Keratinocyte (primary cell): ENCODE measurements at regions not wholly inside any gene's neighbourhood (a gene's known extent, or its start where the extent isn't known, plus 50 kb on each side); places are given as distances from the start of the nearest gene placed in this dataset.

Experiments used
- DNase-seq: peaks from one replicate; pipeline ENCODE4 v3.0.0-alpha.2; 2011; ENCODE audit warnings: low read depth, missing footprints, low spot score
- FAIRE-seq: peaks from 2 replicates; lab custom pipeline; 2011; peaks lifted over from hg19 to GRCh38; lab: Jason Lieb, UNC
- H2AFZ ChIP-seq: 2 replicates; pipeline ENCODE4 v1.6.0; 2012; ENCODE audit warnings: low read length, control low read depth, inconsistent platforms; ENCODE audit not compliant: control insufficient read depth
- H3K27ac ChIP-seq: 2 replicates; pipeline ENCODE4 v1.5.1; 2011; ENCODE audit warnings: low read length; ENCODE audit not compliant: control insufficient read depth, insufficient read depth
- H3K27me3 ChIP-seq: 3 replicates; pipeline ENCODE4 v1.6.0; 2011; ENCODE audit warnings: low read length; ENCODE audit not compliant: control insufficient read depth, insufficient read depth; ENCODE audit errors: extremely low read depth
- H3K36me3 ChIP-seq, 2 experiments: 2 replicates in 1 of 2; 3 replicates in 1 of 2; pipeline ENCODE4 v1.5.1; 2011; ENCODE audit warnings: low read length in 2 of 2, mild to moderate bottlenecking in 1 of 2; ENCODE audit not compliant: control insufficient read depth in 2 of 2, insufficient read depth in 2 of 2; ENCODE audit errors: extremely low read depth in 1 of 2
- H3K4me1 ChIP-seq: 3 replicates; pipeline ENCODE4 v1.5.1; 2011; ENCODE audit warnings: low read length; ENCODE audit not compliant: control insufficient read depth, insufficient read depth; ENCODE audit errors: extremely low read depth
- H3K4me2 ChIP-seq: 3 replicates; pipeline ENCODE4 v1.6.0; 2011; ENCODE audit warnings: low read depth, low read length; ENCODE audit not compliant: control insufficient read depth, insufficient read depth; ENCODE audit errors: extremely low read depth
- H3K4me3 ChIP-seq, 3 experiments: fragments of 200-600 bp in 1 of 3; sonication (generic) in 1 of 3; 2 replicates in 2 of 3; 3 replicates in 1 of 3; pipeline ENCODE4 v1.5.1; 2011 to 2016; ENCODE audit warnings: low read length in 3 of 3, mild to moderate bottlenecking in 3 of 3, control low read depth in 2 of 3, inconsistent platforms in 1 of 3, low read depth in 1 of 3, mixed read lengths in 1 of 3, mixed run types in 1 of 3, moderate library complexity in 1 of 3; ENCODE audit not compliant: control insufficient read depth in 2 of 3, insufficient read depth in 2 of 3; ENCODE audit errors: extremely low read depth in 1 of 3
- H3K79me2 ChIP-seq: 2 replicates; pipeline ENCODE4 v1.6.0; 2012; ENCODE audit warnings: low read length; ENCODE audit not compliant: control insufficient read depth, insufficient read depth
- H3K9ac ChIP-seq: 3 replicates; pipeline ENCODE4 v1.6.0; 2011; ENCODE audit warnings: low read length; ENCODE audit not compliant: control insufficient read depth, insufficient read depth; ENCODE audit errors: extremely low read depth
- H3K9me1 ChIP-seq: 3 replicates; pipeline ENCODE4 v1.6.0; 2011; ENCODE audit warnings: low read length; ENCODE audit not compliant: control insufficient read depth, insufficient read depth; ENCODE audit errors: extremely low read depth
- H3K9me3 ChIP-seq: 2 replicates; pipeline ENCODE4 v1.5.1; 2012; ENCODE audit warnings: low read depth, low read length; ENCODE audit not compliant: control insufficient read depth
- H4K20me1 ChIP-seq: 3 replicates; pipeline ENCODE4 v1.6.0; 2011; ENCODE audit warnings: low read length; ENCODE audit not compliant: control insufficient read depth, insufficient read depth; ENCODE audit errors: extremely low read depth
- CTCF ChIP-seq, 3 experiments: IDR thresholded peaks in 1 of 3; conservative IDR thresholded peaks in 1 of 3; optimal IDR thresholded peaks in 1 of 3; 2 replicates in 2 of 3; 3 replicates in 1 of 3; pipeline versions ENCODE3 to v1.5.1; 2011; ENCODE audit warnings: low read length in 3 of 3, mild to moderate bottlenecking in 3 of 3, moderate library complexity in 2 of 3, control low read depth in 1 of 3, inconsistent platforms in 1 of 3; ENCODE audit not compliant: insufficient read depth in 2 of 3; ENCODE audit errors: extremely low read depth in 1 of 3
- EZH2 ChIP-seq: IDR thresholded peaks from one replicate; pipeline ENCODE4 v1.6.1; 2012; ENCODE audit warnings: inconsistent platforms, mild to moderate bottlenecking, low read length, moderate library complexity
- dilution Hi-C: fragments of 300-500 bp; cut with MboI; formaldehyde crosslinking; loops from one replicate; pipeline ENCODE4 v1.7.0; 2020; ENCODE audit warnings: low sequenced_read_pairs; ENCODE audit not compliant: extremely low pct_ligation_motif_present

- no peak overlapping the region for H3K4me3 ChIP-seq
- FAIRE-seq, result no peak
- H3K9me1 ChIP-seq, result no peaks in the 10 kb centered on the region
- no peak overlapping the region for H2AFZ ChIP-seq
- no peaks in the 10 kb centered on the region for H3K79me2 ChIP-seq
- no peaks in the 10 kb centered on the region for H3K36me3 ChIP-seq
- H4K20me1 ChIP-seq, result no peaks in the 10 kb centered on the region
- DNase-seq, result no peak
- no peaks in the 10 kb centered on the region for H3K27me3 ChIP-seq
- dilution Hi-C loops, result no loop called here
- TF ChIP-seq EZH2 (no peak), CTCF (optimal IDR thresholded peaks at IDR 0.05 in 1 of 3, IDR thresholded peaks at IDR 0.05 in 1 of 3, conservative IDR thresholded peaks at IDR 0.05 in 1 of 3; ENCODE audit: extremely low read depth in 1 of 3, insufficient read depth in 2 of 3, low read length in 3 of 3) (no peak)
- H3K4me2 ChIP-seq, result no peak overlapping the region
- H3K27ac ChIP-seq, result no peak overlapping the region
- H3K9me3 ChIP-seq, result no peaks in the 10 kb centered on the region
- H3K9ac ChIP-seq, result no peak overlapping the region
- H3K4me1 ChIP-seq, result no peaks in the 10 kb centered on the region
Observed at GRCh38 chr13:90534617-90535370, 812.7 kb upstream of the MIR17HG start.

GRCh38 chr13:90535421-90535820, 812.1 kb upstream of the MIR17HG start:
- DNase-seq (no peak), FAIRE-seq (no peak)
- no peaks in the 10 kb centered on the region for H3K9me3 ChIP-seq
- no peaks in the 10 kb centered on the region for H3K79me2 ChIP-seq
- no peaks in the 10 kb centered on the region for H4K20me1 ChIP-seq
- no peak overlapping the region for H3K27ac ChIP-seq
- H3K9ac ChIP-seq, result no peak overlapping the region
- H3K36me3 ChIP-seq, result no peaks in the 10 kb centered on the region
- no peak overlapping the region for H2AFZ ChIP-seq
- no peaks in the 10 kb centered on the region for H3K4me1 ChIP-seq
- TF ChIP-seq EZH2 (no peak), CTCF (optimal IDR thresholded peaks at IDR 0.05 in 1 of 3, IDR thresholded peaks at IDR 0.05 in 1 of 3, conservative IDR thresholded peaks at IDR 0.05 in 1 of 3; ENCODE audit: extremely low read depth in 1 of 3, insufficient read depth in 2 of 3, low read length in 3 of 3) (no peak)
- H3K27me3 ChIP-seq, result no peaks in the 10 kb centered on the region
- no peak overlapping the region for H3K4me2 ChIP-seq
- dilution Hi-C loops, result no loop called here
- H3K9me1 ChIP-seq, result no peaks in the 10 kb centered on the region
- no peak overlapping the region for H3K4me3 ChIP-seq
